ENCODE measurements at regions not wholly inside any gene's neighbourhood (a gene's known extent, or its start where the extent isn't known, plus 50 kb on each side); places are given as distances from the start of the nearest gene placed in this dataset.

- TF ChIP-seq CTCF (IDR thresholded peaks at IDR 0.05) (no peak), POLR2AphosphoS5 (IDR thresholded peaks at IDR 0.05) (no peak), POLR2A (IDR thresholded peaks at IDR 0.05) (no peak)
These were observed 677.3 kb upstream of the RGMB start for GRCh38 chr5:98096155-98096554.
